IMR-90 (cell line): ENCODE measurements at regions not wholly inside any gene's neighbourhood (a gene's known extent, or its start where the extent isn't known, plus 50 kb on each side); places are given as distances from the start of the nearest gene placed in this dataset.

Experiments used
- ATAC-seq: fragments of 200-7000 bp; cut with Tn5 transposase; 2 replicates; pipeline ENCODE4 v1.9.1; 2020; ENCODE audit warnings: low read depth, mild to moderate bottlenecking, moderate library complexity
- BruUV-seq: library from RNA; stranded (reverse); fragments of 400-500 nt; replicated peaks from 2 replicates; lab custom pipeline; 2021; lab: Mats Ljungman, UMichigan
- CTCF ChIA-PET: fragments of 300-600 bp; formaldehyde crosslinking; extraction: SDS; loops from one replicate; lab custom pipeline; 2021; ENCODE audit warnings: antibody characterized with exemption; lab: Yijun Ruan, JAX
- POLR2A ChIA-PET: fragments of 300-600 bp; sonication (Branson Sonifier 250); formaldehyde crosslinking; loops from one replicate; lab custom pipeline; 2022; ENCODE audit warnings: antibody characterized with exemption; ENCODE audit not compliant: unreplicated experiment; lab: Charles Lee
- DNase-seq: peaks from one replicate; pipeline ENCODE4 v3.0.0; 2013
- H2AFZ ChIP-seq: replicated peaks from 2 replicates; pipeline ENCODE3; 2013; ENCODE audit warnings: low read length, mild to moderate bottlenecking; ENCODE audit not compliant: poor library complexity
- H2AK5ac ChIP-seq: 2 replicates; pipeline ENCODE4 v1.6.1; 2013; ENCODE audit warnings: low read depth, low read length, inconsistent platforms
- H2AK9ac ChIP-seq: replicated peaks from 2 replicates; pipeline ENCODE3; 2013; ENCODE audit warnings: mild to moderate bottlenecking, low read depth, low read length, moderate library complexity; ENCODE audit not compliant: poor library complexity
- H2BK120ac ChIP-seq: 2 replicates; pipeline ENCODE4 v1.6.1; 2013; ENCODE audit warnings: low read depth, low read length, inconsistent platforms
- H2BK15ac ChIP-seq: 3 replicates; pipeline ENCODE4 v1.6.1; 2013; ENCODE audit warnings: low read depth, low read length, inconsistent platforms
- H2BK20ac ChIP-seq: 2 replicates; pipeline ENCODE4 v1.6.1; 2013; ENCODE audit warnings: low read depth, mild to moderate bottlenecking, inconsistent platforms, low read length, moderate library complexity
- H2BK5ac ChIP-seq: 2 replicates; pipeline ENCODE4 v1.6.1; 2013; ENCODE audit warnings: mild to moderate bottlenecking, low read depth, low read length, inconsistent platforms; ENCODE audit not compliant: poor library complexity, severe bottlenecking
- H3K14ac ChIP-seq: replicated peaks from 2 replicates; pipeline ENCODE4 v1.6.1; 2013; ENCODE audit warnings: low read depth, low read length, inconsistent platforms
- H3K18ac ChIP-seq: 2 replicates; pipeline ENCODE4 v1.6.1; 2013; ENCODE audit warnings: low read depth, low read length, control low read depth
- H3K23ac ChIP-seq: 2 replicates; pipeline ENCODE4 v1.6.1; 2013; ENCODE audit warnings: low read depth, low read length, inconsistent platforms
- H3K27ac ChIP-seq: 2 replicates; pipeline ENCODE4 v1.5.1; 2013; ENCODE audit warnings: mild to moderate bottlenecking, control low read depth, low read length; ENCODE audit not compliant: insufficient read depth
- H3K27me3 ChIP-seq: 2 replicates; pipeline ENCODE4 v1.6.1; 2013; ENCODE audit warnings: low read length; ENCODE audit not compliant: control insufficient read depth, insufficient read depth
- H3K36me3 ChIP-seq: 2 replicates; pipeline ENCODE4 v1.6.1; 2013; ENCODE audit warnings: low read length, mixed read lengths; ENCODE audit not compliant: control insufficient read depth, insufficient read depth
- H3K4ac ChIP-seq: 2 replicates; pipeline ENCODE4 v1.6.1; 2013; ENCODE audit warnings: low read depth, low read length, inconsistent platforms
- H3K4me1 ChIP-seq: 2 replicates; pipeline ENCODE4 v1.6.1; 2013; ENCODE audit warnings: low read length, mixed read lengths; ENCODE audit not compliant: control insufficient read depth, insufficient read depth
- H3K4me2 ChIP-seq: 2 replicates; pipeline ENCODE4 v1.6.1; 2013; ENCODE audit warnings: low read depth, mild to moderate bottlenecking, control low read depth, low read length, moderate library complexity
- H3K4me3 ChIP-seq: 2 replicates; pipeline ENCODE4 v1.5.1; 2013; ENCODE audit warnings: low read depth, mild to moderate bottlenecking, control low read depth, low read length, moderate library complexity; ENCODE audit not compliant: insufficient read depth
- H3K56ac ChIP-seq: 2 replicates; pipeline ENCODE4 v1.6.1; 2013; ENCODE audit warnings: low read length, inconsistent platforms; ENCODE audit not compliant: insufficient read depth; ENCODE audit errors: extremely low read depth
- H3K79me1 ChIP-seq, 2 experiments: 2 replicates each; pipeline ENCODE4 v1.6.1; 2013; ENCODE audit warnings: low read length in 2 of 2, inconsistent platforms in 1 of 2, low read depth in 1 of 2
- H3K9ac ChIP-seq: 2 replicates; pipeline ENCODE4 v1.6.1; 2013; ENCODE audit warnings: low read depth, low read length, control low read depth
- H3K9me1 ChIP-seq: 2 replicates; pipeline ENCODE4 v1.6.1; 2013; ENCODE audit warnings: low read length, inconsistent platforms; ENCODE audit not compliant: insufficient read depth
- H3K9me3 ChIP-seq: 2 replicates; pipeline ENCODE4 v1.6.1; 2013; ENCODE audit warnings: low read length; ENCODE audit not compliant: control insufficient read depth, insufficient read depth
- H4K20me1 ChIP-seq: 2 replicates; pipeline ENCODE4 v1.6.1; 2013; ENCODE audit warnings: low read length, inconsistent platforms; ENCODE audit not compliant: insufficient read depth
- H4K5ac ChIP-seq: 2 replicates; pipeline ENCODE4 v1.6.1; 2013; ENCODE audit warnings: mild to moderate bottlenecking, low read depth, low read length, control low read depth
- H4K8ac ChIP-seq, 2 experiments: 2 replicates each; pipeline ENCODE4 v1.6.1; 2013; ENCODE audit warnings: low read depth in 2 of 2, low read length in 2 of 2, control low read depth in 1 of 2, inconsistent platforms in 1 of 2
- H4K91ac ChIP-seq: 2 replicates; pipeline ENCODE4 v1.6.1; 2013; ENCODE audit warnings: low read depth, low read length, inconsistent platforms; ENCODE audit not compliant: insufficient read depth
- BHLHE40 ChIP-seq: fragments of 150-350 bp; IDR thresholded peaks from 2 replicates; pipeline ENCODE4 v1.6.1; 2016; ENCODE audit warnings: mild to moderate bottlenecking, low read depth, low read length
- CEBPB ChIP-seq: IDR thresholded peaks from 2 replicates; pipeline ENCODE4 v1.6.1; 2012; ENCODE audit warnings: low read depth, low read length, improper control_type of control experiment
- CHD1 ChIP-seq: IDR thresholded peaks from 2 replicates; pipeline ENCODE4 v1.6.1; 2012; ENCODE audit warnings: low read depth, low read length, improper control_type of control experiment
- FOS ChIP-seq: fragments of 150-350 bp; IDR thresholded peaks from 2 replicates; pipeline ENCODE4 v1.6.1; 2016; ENCODE audit warnings: low read depth, low read length
- MAFK ChIP-seq: IDR thresholded peaks from 2 replicates; pipeline ENCODE4 v1.6.1; 2012; ENCODE audit warnings: low read depth, low read length, improper control_type of control experiment
- MAZ ChIP-seq: IDR thresholded peaks from 2 replicates; pipeline ENCODE4 v1.6.1; 2012; ENCODE audit warnings: low read depth, mild to moderate bottlenecking, low read length, improper control_type of control experiment, moderate library complexity, borderline replicate concordance
- MXI1 ChIP-seq: IDR thresholded peaks from 2 replicates; pipeline ENCODE4 v1.6.1; 2012; ENCODE audit warnings: low read depth, mild to moderate bottlenecking, low read length, moderate library complexity, borderline replicate concordance
- NFE2L2 ChIP-seq: fragments of 150-350 bp; IDR thresholded peaks from 2 replicates; pipeline ENCODE4 v1.6.1; 2016; ENCODE audit warnings: low read depth, mild to moderate bottlenecking, low read length
- POLR2A ChIP-seq: IDR thresholded peaks from 2 replicates; pipeline ENCODE4 v1.6.1; 2012; ENCODE audit warnings: mild to moderate bottlenecking, low read depth, low read length
- RAD21 ChIP-seq: IDR thresholded peaks from 2 replicates; pipeline ENCODE4 v1.6.1; 2012; ENCODE audit warnings: low read length, improper control_type of control experiment
- RCOR1 ChIP-seq: IDR thresholded peaks from 2 replicates; pipeline ENCODE4 v1.6.1; 2012; ENCODE audit warnings: mild to moderate bottlenecking, low read length, improper control_type of control experiment; ENCODE audit not compliant: insufficient replicate concordance
- RFX5 ChIP-seq: IDR thresholded peaks from 2 replicates; pipeline ENCODE4 v1.8.0; 2012; ENCODE audit warnings: low read depth, mild to moderate bottlenecking, low read length, moderate library complexity
- SMC3 ChIP-seq: fragments of 150-350 bp; IDR thresholded peaks from 2 replicates; pipeline ENCODE4 v1.6.1; 2016; ENCODE audit warnings: low read depth, mild to moderate bottlenecking, antibody characterized with exemption, low read length, moderate library complexity
- USF2 ChIP-seq: fragments of 150-350 bp; IDR thresholded peaks from 2 replicates; pipeline ENCODE4 v1.6.1; 2017; ENCODE audit warnings: mild to moderate bottlenecking, antibody characterized with exemption, low read length, low read depth
- dilution Hi-C: fragments of 300-500 bp; cut with HindIII; formaldehyde crosslinking; loops from one replicate; pipeline ENCODE4 v1.14.3; 2018; ENCODE audit warnings: low sequenced_read_pairs; ENCODE audit not compliant: unreplicated experiment
- in situ Hi-C: fragments of 300-500 bp; cut with MboI; formaldehyde crosslinking; loops from 3 replicates; pipeline ENCODE4 v1.14.3; 2019; ENCODE audit warnings: low sequenced_read_pairs, inconsistent platforms, mixed read lengths
- intact Hi-C: fragments of 100-400 bp; cut with micrococcal nuclease; formaldehyde crosslinking; loops from 2 replicates; pipeline ENCODE4 v1.10.0; 2022
- TF ChIP-seq, protein P1 (sequence below): conservative IDR thresholded peaks from 2 replicates; pipeline ENCODE4 v1.5.1; 2012; ENCODE audit warnings: mild to moderate bottlenecking, low read depth, low read length, improper control_type of control experiment
- TF ChIP-seq, protein P2 (sequence below): fragments of 150-350 bp; IDR thresholded peaks from 2 replicates; pipeline ENCODE4 v1.6.1; 2016; ENCODE audit warnings: low read depth, mild to moderate bottlenecking, low read length, moderate library complexity, borderline replicate concordance

DNA sequence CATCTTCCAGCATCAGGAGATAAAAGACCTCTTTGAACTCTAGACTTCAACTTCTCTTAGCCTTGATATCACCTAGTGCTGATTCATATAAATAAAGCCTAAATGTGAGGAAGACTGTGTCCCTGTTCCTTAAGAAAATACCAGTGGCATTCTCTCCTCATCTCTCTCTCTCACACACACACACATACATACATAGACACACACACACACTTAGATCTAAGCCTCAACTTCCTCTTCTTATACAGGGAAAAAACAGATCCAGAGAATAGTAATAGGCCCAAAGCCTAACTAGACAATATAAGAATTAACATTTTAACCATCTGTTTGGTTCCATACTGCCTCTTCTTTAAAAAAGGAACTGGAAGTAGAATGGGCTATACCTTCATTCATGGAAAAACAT lies 195.3 kb upstream of the NR4A3 start:
- ATAC-seq (no peak), DNase-seq (no peak)
- Histone ChIP-seq H3K14ac (no peak overlapping the region), H2BK5ac (no peak overlapping the region), H3K9me3 (no peaks in the 10 kb centered on the region), H3K9me1 (no peaks in the 10 kb centered on the region), H3K79me1 (no peaks in the 10 kb centered on the region), H3K4me3 (no peak overlapping the region), H4K91ac (no peak overlapping the region), H4K5ac (no peak overlapping the region), H3K18ac (no peak overlapping the region), H2AK9ac (no peak overlapping the region), H2BK15ac (no peak overlapping the region), H3K27me3 (peaks cover 5% of the 10 kb centered on the region), H3K4ac (no peak overlapping the region), H3K27ac (no peak overlapping the region), H2BK120ac (no peak overlapping the region), H3K4me2 (no peak overlapping the region), H2BK20ac (no peak overlapping the region), H3K56ac (no peak overlapping the region), H2AFZ (no peak overlapping the region), H3K4me1 (no peaks in the 10 kb centered on the region), H3K9ac (no peak overlapping the region), H3K23ac (no peak overlapping the region), H4K8ac (no peak overlapping the region), H3K36me3 (no peaks in the 10 kb centered on the region), H4K20me1 (no peaks in the 10 kb centered on the region), H2AK5ac (no peak overlapping the region)
- POLR2A ChIA-PET: no interaction called here
- dilution Hi-C loops (no loop called here), in situ Hi-C loops (no loop called here), intact Hi-C loops (no loop called here)
- TF ChIP-seq SMC3: no peak
- TF ChIP-seq POLR2A: no peak
- TF ChIP-seq CHD1: no peak
- no peak for TF ChIP-seq RFX5
- TF ChIP-seq RCOR1: no peak
- no peak for TF ChIP-seq FOS
- TF ChIP-seq, protein P1, sequence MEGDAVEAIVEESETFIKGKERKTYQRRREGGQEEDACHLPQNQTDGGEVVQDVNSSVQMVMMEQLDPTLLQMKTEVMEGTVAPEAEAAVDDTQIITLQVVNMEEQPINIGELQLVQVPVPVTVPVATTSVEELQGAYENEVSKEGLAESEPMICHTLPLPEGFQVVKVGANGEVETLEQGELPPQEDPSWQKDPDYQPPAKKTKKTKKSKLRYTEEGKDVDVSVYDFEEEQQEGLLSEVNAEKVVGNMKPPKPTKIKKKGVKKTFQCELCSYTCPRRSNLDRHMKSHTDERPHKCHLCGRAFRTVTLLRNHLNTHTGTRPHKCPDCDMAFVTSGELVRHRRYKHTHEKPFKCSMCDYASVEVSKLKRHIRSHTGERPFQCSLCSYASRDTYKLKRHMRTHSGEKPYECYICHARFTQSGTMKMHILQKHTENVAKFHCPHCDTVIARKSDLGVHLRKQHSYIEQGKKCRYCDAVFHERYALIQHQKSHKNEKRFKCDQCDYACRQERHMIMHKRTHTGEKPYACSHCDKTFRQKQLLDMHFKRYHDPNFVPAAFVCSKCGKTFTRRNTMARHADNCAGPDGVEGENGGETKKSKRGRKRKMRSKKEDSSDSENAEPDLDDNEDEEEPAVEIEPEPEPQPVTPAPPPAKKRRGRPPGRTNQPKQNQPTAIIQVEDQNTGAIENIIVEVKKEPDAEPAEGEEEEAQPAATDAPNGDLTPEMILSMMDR: no peak
- no peak for TF ChIP-seq CEBPB
- TF ChIP-seq, protein P2, sequence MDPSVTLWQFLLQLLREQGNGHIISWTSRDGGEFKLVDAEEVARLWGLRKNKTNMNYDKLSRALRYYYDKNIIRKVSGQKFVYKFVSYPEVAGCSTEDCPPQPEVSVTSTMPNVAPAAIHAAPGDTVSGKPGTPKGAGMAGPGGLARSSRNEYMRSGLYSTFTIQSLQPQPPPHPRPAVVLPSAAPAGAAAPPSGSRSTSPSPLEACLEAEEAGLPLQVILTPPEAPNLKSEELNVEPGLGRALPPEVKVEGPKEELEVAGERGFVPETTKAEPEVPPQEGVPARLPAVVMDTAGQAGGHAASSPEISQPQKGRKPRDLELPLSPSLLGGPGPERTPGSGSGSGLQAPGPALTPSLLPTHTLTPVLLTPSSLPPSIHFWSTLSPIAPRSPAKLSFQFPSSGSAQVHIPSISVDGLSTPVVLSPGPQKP: no peak
- no peak for TF ChIP-seq BHLHE40
- no peak for TF ChIP-seq MXI1
- no peak for TF ChIP-seq USF2
- TF ChIP-seq MAZ: no peak
- no peak for TF ChIP-seq NFE2L2
- no peak for TF ChIP-seq MAFK
- TF ChIP-seq RAD21: no peak
- BruUV-seq: no TSS peak
- CTCF ChIA-PET: no interaction called here
